ENCODE measurements at regions not wholly inside any gene's neighbourhood (a gene's known extent, or its start where the extent isn't known, plus 50 kb on each side); places are given as distances from the start of the nearest gene placed in this dataset.

GRCh38 chr14:66404051-66404545, 82.1 kb upstream of the CCDC196 start:
- ATAC-seq (no peak), DNase-seq (ENCODE audit: low spot score) (no peak)
- no peaks in the 10 kb centered on the region for H3K4me1 ChIP-seq (ENCODE audit: insufficient read depth)
- no peaks in the 10 kb centered on the region for H3F3A ChIP-seq (replicated peaks; ENCODE audit: low read depth)
- peaks cover 7% of the 10 kb centered on the region for H3K4me1 Mint-ChIP-seq
- no peak overlapping the region for H3K27ac Mint-ChIP-seq
- H3K36me3 Mint-ChIP-seq (ENCODE audit: low read depth) = no peaks in the 10 kb centered on the region
- no peaks in the 10 kb centered on the region for H3K9me2 ChIP-seq (ENCODE audit: insufficient read depth)
- TF ChIP-seq EZH2phosphoT487 (IDR thresholded peaks at IDR 0.05; ENCODE audit: unreplicated experiment) (no peak), ZNF114 (CRISPR knock-in tag; IDR thresholded peaks at IDR 0.05) (no peak), ZNF331 (CRISPR knock-in tag; IDR thresholded peaks at IDR 0.05; ENCODE audit: low read depth) (no peak), POLR2AphosphoS5 (IDR thresholded peaks at IDR 0.05; ENCODE audit: low read depth) (no peak), NANOG (IDR thresholded peaks at IDR 0.05; ENCODE audit: borderline replicate concordance) (no peak), EZH2 (IDR thresholded peaks at IDR 0.05; ENCODE audit: low read depth, unreplicated experiment) (no peak), ETS1 (IDR thresholded peaks at IDR 0.05) (no peak), CREB1 (CRISPR knock-in tag; IDR thresholded peaks at IDR 0.05; ENCODE audit: low read depth) (no peak), ZNF462 (CRISPR knock-in tag; IDR thresholded peaks at IDR 0.05) (no peak), JUNB (IDR thresholded peaks at IDR 0.05; ENCODE audit: unreplicated experiment) (no peak), CTCF (conservative IDR thresholded peaks at IDR 0.05; ENCODE audit: low read depth in 2 of 2) (no peak), REST (IDR thresholded peaks at IDR 0.05; ENCODE audit: unreplicated experiment) (no peak), STAT1 (IDR thresholded peaks at IDR 0.05; ENCODE audit: unreplicated experiment) (no peak)
- no peaks in the 10 kb centered on the region for H3K27me3 Mint-ChIP-seq (ENCODE audit: insufficient read depth, low read depth, poor library complexity)
- H3K4me3 Mint-ChIP-seq = no peak overlapping the region
- H3K27ac ChIP-seq (ENCODE audit: low read depth) = no peak overlapping the region
- H3K36me3 ChIP-seq (ENCODE audit: insufficient read depth) = no peaks in the 10 kb centered on the region
- H4K20me1 ChIP-seq (replicated peaks; ENCODE audit: insufficient read depth) = no peaks in the 10 kb centered on the region
- no peak overlapping the region for H3K4me3 ChIP-seq
- no peak overlapping the region for H2AFZ ChIP-seq
- H3K27me3 ChIP-seq (ENCODE audit: insufficient read depth) = no peaks in the 10 kb centered on the region
- no peaks in the 10 kb centered on the region for H3K79me2 ChIP-seq (replicated peaks; ENCODE audit: insufficient read depth)
- no peak overlapping the region for H3K4me2 ChIP-seq
- no peaks in the 10 kb centered on the region for H3K9me3 Mint-ChIP-seq
